GM23338 (cell line): ENCODE measurements at regions not wholly inside any gene's neighbourhood (a gene's known extent, or its start where the extent isn't known, plus 50 kb on each side); places are given as distances from the start of the nearest gene placed in this dataset.

Experiments
- ATAC-seq: fragments of 200-7000 bp; cut with Tn5 transposase; 3 replicates; pipeline ENCODE4 v1.9.1; 2020
- DNase-seq: peaks from one replicate; pipeline ENCODE4 v3.0.0-alpha.2; 2015; ENCODE audit warnings: low spot score
- H2AFZ ChIP-seq: fragments of 200-600 bp; sonication (generic); 2 replicates; pipeline ENCODE4 v1.8.0; 2016; ENCODE audit warnings: antibody characterized with exemption, mild to moderate bottlenecking, moderate library complexity
- H3F3A ChIP-seq: fragments of 200-600 bp; sonication (generic); replicated peaks from 2 replicates; pipeline ENCODE4 v1.8.0; 2017; ENCODE audit warnings: antibody characterized with exemption, mixed run types, low read depth
- H3K27ac ChIP-seq: fragments of 200-600 bp; sonication (generic); 2 replicates; pipeline ENCODE4 v1.6.1; 2016; ENCODE audit warnings: low read depth
- H3K27me3 ChIP-seq: fragments of 200-600 bp; sonication (generic); 2 replicates; pipeline ENCODE4 v1.8.0; 2016; ENCODE audit warnings: mild to moderate bottlenecking, mixed run types, moderate library complexity; ENCODE audit not compliant: insufficient read depth
- H3K36me3 ChIP-seq: fragments of 200-600 bp; sonication (generic); 2 replicates; pipeline ENCODE4 v1.8.0; 2016; ENCODE audit warnings: mild to moderate bottlenecking; ENCODE audit not compliant: insufficient read depth
- H3K4me1 ChIP-seq: fragments of 200-600 bp; sonication (generic); 2 replicates; pipeline ENCODE4 v1.8.0; 2016; ENCODE audit warnings: mild to moderate bottlenecking, moderate library complexity; ENCODE audit not compliant: insufficient read depth
- H3K4me2 ChIP-seq: fragments of 200-600 bp; sonication (generic); 2 replicates; pipeline ENCODE4 v1.7.1; 2017; ENCODE audit warnings: mixed run types
- H3K4me3 ChIP-seq: fragments of 200-600 bp; sonication (generic); 2 replicates; pipeline ENCODE4 v1.6.1; 2016; ENCODE audit warnings: mixed run types
- H3K79me2 ChIP-seq: fragments of 200-600 bp; sonication (generic); replicated peaks from 2 replicates; pipeline ENCODE4 v1.8.0; 2017; ENCODE audit warnings: mild to moderate bottlenecking; ENCODE audit not compliant: insufficient read depth
- H3K9me2 ChIP-seq: fragments of 200-600 bp; sonication (generic); 2 replicates; pipeline ENCODE4 v1.8.0; 2017; ENCODE audit not compliant: insufficient read depth
- H4K20me1 ChIP-seq: fragments of 200-600 bp; sonication (generic); replicated peaks from 2 replicates; pipeline ENCODE4 v1.8.0; 2017; ENCODE audit warnings: mild to moderate bottlenecking; ENCODE audit not compliant: insufficient read depth
- H3K27ac Mint-ChIP-seq: 2 replicates; pipeline ENCODE4 v1.8.0; 2020; ENCODE audit warnings: inconsistent platforms, mild to moderate bottlenecking, moderate library complexity, mixed read lengths
- H3K27me3 Mint-ChIP-seq: 3 replicates; pipeline ENCODE4 v1.8.0; 2022; ENCODE audit warnings: low read depth, mild to moderate bottlenecking, moderate library complexity, mixed read lengths, inconsistent platforms; ENCODE audit not compliant: insufficient read depth, poor library complexity
- H3K36me3 Mint-ChIP-seq: 3 replicates; pipeline ENCODE4 v1.8.0; 2021; ENCODE audit warnings: low read depth, mild to moderate bottlenecking, inconsistent platforms, moderate library complexity, mixed read lengths
- H3K4me1 Mint-ChIP-seq: 3 replicates; pipeline ENCODE4 v1.8.0; 2020; ENCODE audit warnings: mild to moderate bottlenecking, inconsistent platforms, mixed read lengths
- H3K4me3 Mint-ChIP-seq: 3 replicates; pipeline ENCODE4 v1.8.0; 2021; ENCODE audit warnings: moderate library complexity, mild to moderate bottlenecking, inconsistent platforms, mixed read lengths
- H3K9me3 Mint-ChIP-seq: 3 replicates; pipeline ENCODE4 v1.8.0; 2020; ENCODE audit warnings: moderate library complexity, mild to moderate bottlenecking, inconsistent platforms, mixed read lengths
- CREB1 ChIP-seq: fragments of 250-450 bp; sonication (Bioruptor Pico); IDR thresholded peaks from 2 replicates; pipeline ENCODE4 v1.5.0; 2020; ENCODE audit warnings: low read depth, mild to moderate bottlenecking, moderate library complexity
- ETS1 ChIP-seq: IDR thresholded peaks from 2 replicates; pipeline ENCODE4 v1.6.1; 2016; ENCODE audit warnings: antibody characterized with exemption
- JUNB ChIP-seq: IDR thresholded peaks from one replicate; pipeline ENCODE4 v1.6.1; 2016; ENCODE audit warnings: antibody characterized with exemption; ENCODE audit not compliant: unreplicated experiment
- POLR2AphosphoS5 ChIP-seq: IDR thresholded peaks from 2 replicates; pipeline ENCODE4 v1.6.1; 2016; ENCODE audit warnings: antibody characterized with exemption, low read depth
- TF ChIP-seq, protein P1 (sequence below): IDR thresholded peaks from one replicate; pipeline ENCODE4 v1.6.1; 2018; ENCODE audit warnings: antibody characterized with exemption; ENCODE audit not compliant: unreplicated experiment
- TF ChIP-seq, protein P2 (sequence below), 2 experiments: fragments of 200-600 bp in 1 of 2; sonication (generic) in 1 of 2; conservative IDR thresholded peaks; 2 replicates each; pipeline versions ENCODE4 v1.5.1 to v1.6.1; 2016 to 2017; ENCODE audit warnings: antibody characterized with exemption in 2 of 2, low read depth in 2 of 2, mild to moderate bottlenecking in 2 of 2, moderate library complexity in 1 of 2

DNA sequence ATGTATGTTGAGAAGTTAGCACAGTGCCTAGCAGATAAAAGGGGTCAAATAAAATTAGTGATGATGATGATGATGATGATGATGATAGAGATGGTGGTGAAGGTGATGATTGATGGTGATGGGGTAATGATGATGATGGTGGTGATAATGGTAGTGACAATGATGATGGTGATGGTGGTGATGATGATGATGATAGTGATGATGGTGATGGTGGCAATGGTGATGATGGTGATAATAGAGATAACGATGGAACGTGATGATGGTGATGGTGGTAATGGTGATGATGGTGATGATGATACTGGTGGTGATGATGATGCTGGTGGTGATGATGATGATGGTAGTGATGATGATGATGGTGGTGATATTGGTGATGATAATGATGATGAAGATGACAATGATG lies 223.7 kb downstream of the FOXL1 start (continued):
- TF ChIP-seq, protein P1, sequence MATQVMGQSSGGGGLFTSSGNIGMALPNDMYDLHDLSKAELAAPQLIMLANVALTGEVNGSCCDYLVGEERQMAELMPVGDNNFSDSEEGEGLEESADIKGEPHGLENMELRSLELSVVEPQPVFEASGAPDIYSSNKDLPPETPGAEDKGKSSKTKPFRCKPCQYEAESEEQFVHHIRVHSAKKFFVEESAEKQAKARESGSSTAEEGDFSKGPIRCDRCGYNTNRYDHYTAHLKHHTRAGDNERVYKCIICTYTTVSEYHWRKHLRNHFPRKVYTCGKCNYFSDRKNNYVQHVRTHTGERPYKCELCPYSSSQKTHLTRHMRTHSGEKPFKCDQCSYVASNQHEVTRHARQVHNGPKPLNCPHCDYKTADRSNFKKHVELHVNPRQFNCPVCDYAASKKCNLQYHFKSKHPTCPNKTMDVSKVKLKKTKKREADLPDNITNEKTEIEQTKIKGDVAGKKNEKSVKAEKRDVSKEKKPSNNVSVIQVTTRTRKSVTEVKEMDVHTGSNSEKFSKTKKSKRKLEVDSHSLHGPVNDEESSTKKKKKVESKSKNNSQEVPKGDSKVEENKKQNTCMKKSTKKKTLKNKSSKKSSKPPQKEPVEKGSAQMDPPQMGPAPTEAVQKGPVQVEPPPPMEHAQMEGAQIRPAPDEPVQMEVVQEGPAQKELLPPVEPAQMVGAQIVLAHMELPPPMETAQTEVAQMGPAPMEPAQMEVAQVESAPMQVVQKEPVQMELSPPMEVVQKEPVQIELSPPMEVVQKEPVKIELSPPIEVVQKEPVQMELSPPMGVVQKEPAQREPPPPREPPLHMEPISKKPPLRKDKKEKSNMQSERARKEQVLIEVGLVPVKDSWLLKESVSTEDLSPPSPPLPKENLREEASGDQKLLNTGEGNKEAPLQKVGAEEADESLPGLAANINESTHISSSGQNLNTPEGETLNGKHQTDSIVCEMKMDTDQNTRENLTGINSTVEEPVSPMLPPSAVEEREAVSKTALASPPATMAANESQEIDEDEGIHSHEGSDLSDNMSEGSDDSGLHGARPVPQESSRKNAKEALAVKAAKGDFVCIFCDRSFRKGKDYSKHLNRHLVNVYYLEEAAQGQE: no peak
- TF ChIP-seq, protein P2, sequence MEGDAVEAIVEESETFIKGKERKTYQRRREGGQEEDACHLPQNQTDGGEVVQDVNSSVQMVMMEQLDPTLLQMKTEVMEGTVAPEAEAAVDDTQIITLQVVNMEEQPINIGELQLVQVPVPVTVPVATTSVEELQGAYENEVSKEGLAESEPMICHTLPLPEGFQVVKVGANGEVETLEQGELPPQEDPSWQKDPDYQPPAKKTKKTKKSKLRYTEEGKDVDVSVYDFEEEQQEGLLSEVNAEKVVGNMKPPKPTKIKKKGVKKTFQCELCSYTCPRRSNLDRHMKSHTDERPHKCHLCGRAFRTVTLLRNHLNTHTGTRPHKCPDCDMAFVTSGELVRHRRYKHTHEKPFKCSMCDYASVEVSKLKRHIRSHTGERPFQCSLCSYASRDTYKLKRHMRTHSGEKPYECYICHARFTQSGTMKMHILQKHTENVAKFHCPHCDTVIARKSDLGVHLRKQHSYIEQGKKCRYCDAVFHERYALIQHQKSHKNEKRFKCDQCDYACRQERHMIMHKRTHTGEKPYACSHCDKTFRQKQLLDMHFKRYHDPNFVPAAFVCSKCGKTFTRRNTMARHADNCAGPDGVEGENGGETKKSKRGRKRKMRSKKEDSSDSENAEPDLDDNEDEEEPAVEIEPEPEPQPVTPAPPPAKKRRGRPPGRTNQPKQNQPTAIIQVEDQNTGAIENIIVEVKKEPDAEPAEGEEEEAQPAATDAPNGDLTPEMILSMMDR (conservative IDR thresholded peaks at IDR 0.05; ENCODE audit: low read depth in 2 of 2): no peak
- TF ChIP-seq CREB1 (CRISPR knock-in tag) (no peak), JUNB (no peak), ETS1 (no peak), POLR2AphosphoS5 (no peak)

GRCh38 chr16:86805188-86805587 lies 226.8 kb downstream of the FOXL1 start:
- Mint-ChIP-seq H3K9me3 (no peaks in the 10 kb centered on the region; the same call in 2 of the 3 replicates), H3K36me3 (no peaks in the 10 kb centered on the region), H3K4me3 (no peak overlapping the region), H3K27ac (no peak overlapping the region), H3K4me1 (peaks cover 24% of the 10 kb centered on the region), H3K27me3 (peaks cover 8% of the 10 kb centered on the region)
- no peaks in the 10 kb centered on the region; the same call in 1 of the 2 replicates for H3K9me2 ChIP-seq
- no peak overlapping the region for H3K4me2 ChIP-seq
- no peaks in the 10 kb centered on the region for H3F3A ChIP-seq
- DNase-seq (no peak), ATAC-seq (no peak)
- H4K20me1 ChIP-seq: no peaks in the 10 kb centered on the region
- no peak overlapping the region for H2AFZ ChIP-seq
- H3K4me3 ChIP-seq: no peak overlapping the region
- H3K4me1 ChIP-seq: peaks cover 25% of the 10 kb centered on the region
- TF ChIP-seq, protein P2 (conservative IDR thresholded peaks at IDR 0.05; ENCODE audit: low read depth in 2 of 2): no peak
- H3K79me2 ChIP-seq: no peaks in the 10 kb centered on the region
- peaks cover 8% of the 10 kb centered on the region; the same call in 1 of the 2 replicates for H3K27me3 ChIP-seq
- no peaks in the 10 kb centered on the region for H3K36me3 ChIP-seq
- H3K27ac ChIP-seq: no peak overlapping the region
